ENCODE measurements at regions not wholly inside any gene's neighbourhood (a gene's known extent, or its start where the extent isn't known, plus 50 kb on each side); places are given as distances from the start of the nearest gene placed in this dataset.
"Not testable (repeated sequence)": the region's sequence is repeated elsewhere in the genome, so short reads cannot be mapped to it uniquely, and the experiment has no call there.

- DNase-seq: no peak
Measured at GRCh38 chr1:100597061-100597741, 59.3 kb downstream of the GPR88 start.

- DNase-seq: no peak
Measured at GRCh38 chr1:100597784-100598183, 59.8 kb downstream of the GPR88 start.

GRCh38 chr1:100600377-100600776 is 62.4 kb downstream of the GPR88 start:
- not testable (repeated sequence) for DNase-seq

- not testable (repeated sequence) for DNase-seq
Measured at GRCh38 chr1:100602028-100602427, 64.1 kb downstream of the GPR88 start.

GRCh38 chr1:100604372-100604771 is 66.4 kb downstream of the GPR88 start:
- DNase-seq: no peak

- DNase-seq: no peak
Measured at GRCh38 chr1:100606438-100606837, 68.5 kb downstream of the GPR88 start.

DNA sequence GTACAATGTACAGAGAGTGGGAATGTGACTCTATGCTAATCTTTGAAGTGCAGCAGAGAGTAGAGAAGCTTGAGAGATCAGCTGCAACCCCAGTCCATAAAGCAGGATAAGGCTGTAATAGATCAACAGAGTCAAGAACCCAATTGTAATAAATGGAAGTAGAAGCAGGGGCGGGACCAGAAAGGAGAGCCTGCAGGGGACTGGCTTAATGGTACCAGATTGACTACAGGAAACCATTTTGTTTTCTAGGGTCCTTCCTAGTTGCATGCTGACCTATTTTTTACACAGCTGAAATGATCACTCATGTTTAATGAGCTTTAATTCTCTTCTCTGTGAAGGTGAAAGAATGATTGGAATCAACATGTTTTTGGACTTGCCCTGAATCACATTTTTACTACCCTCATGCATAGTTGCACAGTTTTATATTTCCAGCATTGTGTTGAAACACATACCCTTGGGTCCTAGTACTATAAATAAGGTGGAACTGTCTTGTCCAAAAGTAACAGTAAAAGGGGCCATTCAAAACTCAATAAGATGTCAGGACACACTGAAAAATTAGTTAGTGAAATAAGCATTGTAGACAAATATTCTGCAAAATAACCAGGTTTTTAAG is 69.8 kb downstream of the GPR88 start:
- DNase-seq: no peak

- no peak for DNase-seq
Measured at GRCh38 chr1:100609849-100610248, 71.9 kb downstream of the GPR88 start.

DNA sequence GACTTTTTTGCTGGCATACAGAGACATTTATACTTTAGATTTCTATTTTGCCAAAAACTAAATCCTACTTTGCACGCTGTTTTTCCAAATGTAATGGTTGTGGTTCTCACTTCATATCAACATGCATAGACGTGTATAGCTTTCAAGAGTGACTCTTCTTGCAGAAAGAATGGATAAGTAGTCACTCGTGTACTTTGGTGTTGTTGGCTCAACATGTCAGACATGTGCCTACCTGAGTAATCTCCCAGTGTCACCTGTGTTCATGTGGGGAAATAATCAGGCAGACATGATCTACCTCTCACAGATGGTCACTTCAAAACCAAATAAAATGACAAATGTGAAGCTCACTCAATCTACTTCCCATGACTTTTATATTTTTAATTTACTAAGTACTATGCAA is 73.1 kb downstream of the GPR88 start:
- no peak for DNase-seq

DNA sequence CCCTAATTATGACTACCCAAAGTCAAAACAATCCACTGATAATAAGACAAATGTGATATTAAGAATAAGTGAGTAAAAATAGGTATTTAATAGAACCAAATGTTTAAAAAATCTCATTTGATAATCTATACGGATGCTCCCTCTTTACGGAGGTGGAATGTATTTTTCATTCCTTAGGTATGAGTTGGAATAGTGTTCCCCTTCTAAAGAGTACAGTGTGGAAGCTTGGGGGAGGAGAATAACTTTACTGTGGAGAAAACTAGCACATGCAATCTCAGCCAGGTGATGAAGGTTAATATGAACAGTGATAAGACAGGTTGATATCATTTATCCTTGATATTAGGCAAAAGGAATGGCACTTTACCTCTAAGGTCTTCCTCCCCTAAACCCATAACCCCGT is 74.6 kb downstream of the GPR88 start:
- DNase-seq: no peak

- DNase-seq: no peak
Measured at GRCh38 chr1:100613817-100614559, 76.0 kb downstream of the GPR88 start.

GRCh38 chr1:100614570-100614969 is 76.6 kb downstream of the GPR88 start:
- DNase-seq: no peak

DNA sequence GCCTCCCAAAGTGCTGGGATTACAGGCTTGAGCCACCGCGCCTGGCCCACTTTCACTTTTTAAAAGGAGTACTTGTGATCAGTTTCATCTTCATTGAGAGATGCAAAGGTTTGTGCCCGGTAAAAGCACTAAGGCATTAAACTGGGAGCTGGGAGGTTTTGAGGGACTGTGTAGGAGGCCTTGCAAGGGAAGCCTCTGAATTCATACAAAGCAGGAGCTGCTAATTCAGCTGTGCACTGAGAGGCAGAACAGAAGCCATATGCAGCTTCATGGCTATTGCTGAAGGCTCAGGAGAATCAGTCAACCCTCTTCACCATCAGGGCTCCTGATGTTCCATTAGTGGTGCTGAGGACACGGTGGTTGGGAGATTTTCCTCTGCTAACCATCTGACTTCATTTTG is 77.7 kb downstream of the GPR88 start:
- DNase-seq: no peak

DNA sequence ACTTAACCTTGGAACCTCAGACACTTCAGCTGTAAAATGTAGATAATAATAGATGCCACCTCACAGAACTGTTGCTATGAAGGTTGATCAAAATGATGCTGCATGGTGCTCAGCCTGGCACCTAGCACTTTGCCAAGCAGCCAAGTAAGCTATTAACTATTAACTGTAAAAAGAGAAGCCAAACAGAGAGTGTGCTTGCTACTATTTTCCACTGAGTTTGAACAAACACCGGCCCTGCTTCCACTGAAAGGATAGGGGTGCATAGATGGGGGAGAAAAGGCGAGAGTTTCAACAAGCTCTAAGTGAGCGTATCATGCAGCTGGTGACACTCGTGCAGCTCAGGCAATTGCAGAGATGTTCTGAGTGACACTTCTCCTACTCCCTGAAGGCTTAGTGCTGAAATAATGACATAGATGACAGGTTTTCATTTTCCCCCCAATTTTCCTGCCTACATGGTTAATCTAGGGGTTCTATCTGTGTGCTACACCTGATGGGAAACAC is 78.2 kb downstream of the GPR88 start:
- no peak for DNase-seq

- peak; percentile 32 for DNase-seq
Measured at GRCh38 chr1:100622037-100622436, 84.1 kb downstream of the GPR88 start.

GRCh38 chr1:100622506-100622905 is 84.6 kb downstream of the GPR88 start:
- no peak for DNase-seq

DNA sequence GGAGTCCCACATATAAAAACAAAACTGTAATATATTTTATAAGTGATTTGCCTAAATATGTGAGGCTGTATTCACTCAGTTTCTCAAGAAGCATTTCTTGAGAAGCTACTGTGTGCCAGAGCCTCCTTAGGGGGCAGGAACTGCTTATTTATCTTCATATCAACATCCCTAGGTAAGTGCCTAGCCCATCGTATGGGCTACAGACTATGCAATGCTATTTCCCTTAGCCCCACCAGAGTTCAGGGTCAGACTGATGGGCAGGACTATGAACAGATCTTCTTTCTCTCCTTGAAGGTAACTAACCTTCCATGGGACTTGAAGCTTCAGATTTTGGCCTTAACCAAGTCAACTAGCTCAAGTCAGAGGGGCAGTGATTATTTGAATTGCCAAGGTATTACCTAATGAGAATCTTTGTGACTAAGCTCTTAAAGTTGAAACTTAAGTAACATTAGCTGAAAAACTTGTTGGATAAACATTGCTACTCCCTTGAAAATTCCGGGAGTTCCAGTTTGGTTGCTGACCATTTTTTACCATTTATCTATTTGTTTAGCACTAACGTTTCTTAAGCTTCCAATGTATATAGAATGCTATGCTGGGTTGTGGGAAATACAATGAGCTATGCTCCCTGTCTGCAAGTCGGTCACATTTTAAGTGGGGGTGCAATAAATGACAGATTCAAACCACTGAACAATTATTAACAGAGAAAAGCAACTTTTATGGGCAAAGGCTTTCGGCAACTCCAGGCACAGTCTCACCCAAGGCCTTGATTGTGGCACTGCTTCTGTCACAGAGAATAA is 85.2 kb downstream of the GPR88 start:
- no peak for DNase-seq

DNA sequence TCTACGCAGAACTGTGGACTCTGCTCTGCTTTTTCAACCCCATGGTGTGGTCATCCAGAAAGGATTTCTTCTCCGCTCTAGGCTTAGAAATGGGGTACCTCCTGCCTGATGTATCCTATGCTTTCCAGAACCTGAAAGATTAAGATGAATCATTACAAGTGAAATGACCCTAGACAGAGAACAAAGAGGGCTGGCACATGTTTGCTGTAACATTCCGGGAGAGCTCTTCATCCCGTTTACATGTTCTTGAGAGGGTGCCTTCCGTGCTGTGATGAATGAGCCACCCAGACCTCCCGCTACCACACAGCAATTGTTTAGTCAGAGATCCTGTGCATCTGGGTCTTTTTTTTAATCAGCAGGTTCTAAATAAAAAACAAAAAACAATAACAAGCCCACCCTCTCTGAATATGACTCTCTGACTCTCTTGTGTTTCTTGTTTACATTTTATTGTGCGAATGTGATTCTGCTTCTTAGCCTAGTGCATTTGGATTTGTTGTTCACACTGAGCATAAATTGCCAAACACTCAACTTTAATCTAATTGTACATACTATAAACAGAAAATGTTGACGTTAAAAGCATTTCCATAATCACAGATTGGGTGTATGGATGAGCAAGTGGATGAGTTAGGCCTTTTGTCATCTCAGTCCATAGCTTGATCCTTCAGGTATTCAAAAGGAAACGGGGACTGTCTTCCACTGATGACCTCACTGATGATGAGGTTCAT is 87.1 kb downstream of the GPR88 start:
- DNase-seq: no peak

- DNase-seq: no peak
Measured at GRCh38 chr1:100626397-100626796, 88.5 kb downstream of the GPR88 start.

- no peak for DNase-seq
Measured at GRCh38 chr1:100627054-100627716, 89.2 kb downstream of the GPR88 start.

DNA sequence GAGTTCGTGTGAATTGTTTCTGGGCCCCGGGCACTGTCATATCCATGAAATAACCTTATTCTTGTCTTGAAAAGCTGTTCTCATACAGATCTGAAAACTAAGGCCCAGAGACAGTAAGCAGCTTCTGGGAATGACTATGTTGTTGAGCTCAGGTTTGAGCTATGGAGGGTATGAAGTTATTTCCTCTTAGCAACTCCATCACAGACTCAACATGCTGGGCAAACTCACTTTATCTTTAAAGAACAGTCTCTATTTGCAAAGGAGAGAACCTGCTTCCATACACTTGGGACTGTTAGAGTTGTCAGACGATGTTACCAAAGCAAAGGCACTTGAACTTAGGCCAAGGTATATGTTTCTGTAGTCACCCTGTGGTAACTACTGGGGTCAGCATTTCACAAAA is 90.0 kb downstream of the GPR88 start:
- no peak for DNase-seq

DNA sequence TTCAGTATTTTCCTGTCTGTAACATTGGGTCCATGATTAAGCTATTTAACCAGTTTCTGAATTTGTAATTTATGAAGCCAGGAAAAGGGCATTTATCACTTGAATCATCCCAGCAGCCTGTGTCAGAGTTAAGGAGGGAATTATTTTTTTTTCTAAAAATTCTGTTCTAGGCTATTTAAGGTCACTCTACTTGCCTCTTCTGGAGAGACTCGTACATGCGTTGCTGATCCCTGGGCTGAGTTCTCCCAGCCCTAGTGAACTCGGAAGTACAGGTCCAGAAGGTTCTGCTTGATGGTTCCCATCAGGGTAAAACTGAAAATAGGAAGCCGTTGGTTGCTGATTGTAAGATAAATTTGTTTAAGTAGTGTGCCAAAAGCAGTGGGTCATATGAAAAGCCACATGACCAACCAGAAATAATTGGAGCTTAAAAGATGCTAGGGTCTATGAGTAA is 90.7 kb downstream of the GPR88 start:
- DNase-seq: no peak

Data from midbrain (tissue), 1 donor.